OCI-LY3 (cell line): ENCODE measurements at regions not wholly inside any gene's neighbourhood (a gene's known extent, or its start where the extent isn't known, plus 50 kb on each side); places are given as distances from the start of the nearest gene placed in this dataset.

Experiments
- H2AFZ ChIP-seq: fragments of 200-600, 300-600 bp; shearing (Covaris generic); 2 replicates; pipeline ENCODE4 v1.6.0; 2014; ENCODE audit warnings: antibody characterized with exemption, low read depth, low read length
- H3K27ac ChIP-seq: fragments of 200-600, 300-600 bp; sonication (generic); 2 replicates; pipeline ENCODE4 v1.5.1; 2014; ENCODE audit warnings: mild to moderate bottlenecking, low read length, moderate library complexity, mixed read lengths
- H3K27me3 ChIP-seq: fragments of 200-600, 300-600 bp; sonication (generic); 2 replicates; pipeline ENCODE4 v1.6.1; 2014; ENCODE audit warnings: low read depth, low read length, mixed read lengths
- H3K36me3 ChIP-seq: fragments of 200-600, 300-600 bp; sonication (generic); replicated peaks from 2 replicates; pipeline ENCODE3; 2014; ENCODE audit warnings: low read depth, low read length, mixed read lengths
- H3K4me1 ChIP-seq: fragments of 300-600, 200-600 bp; sonication (generic); 2 replicates; pipeline ENCODE4 v1.6.1; 2014; ENCODE audit warnings: low read length, mixed read lengths
- H3K4me2 ChIP-seq: fragments of 200-600, 300-600 bp; sonication (generic); 2 replicates; pipeline ENCODE4 v1.6.1; 2014; ENCODE audit warnings: low read length, mixed read lengths
- H3K4me3 ChIP-seq: fragments of 300-600, 200-600 bp; sonication (generic); 2 replicates; pipeline ENCODE4 v1.5.1; 2014; ENCODE audit warnings: antibody characterized with exemption, mild to moderate bottlenecking, low read length, moderate library complexity
- H3K79me2 ChIP-seq: fragments of 300-600, 200-600 bp; shearing (Covaris generic); 2 replicates; pipeline ENCODE4 v1.6.1; 2014; ENCODE audit warnings: mild to moderate bottlenecking, low read length, mixed read lengths
- H3K9ac ChIP-seq: fragments of 300-600, 200-600 bp; shearing (Covaris generic); 2 replicates; pipeline ENCODE4 v1.6.0; 2014; ENCODE audit warnings: mild to moderate bottlenecking, low read length, moderate library complexity
- H3K9me3 ChIP-seq: fragments of 200-600, 300-600 bp; shearing (Covaris generic); 2 replicates; pipeline ENCODE4 v1.6.1; 2014; ENCODE audit warnings: low read length, mixed read lengths; ENCODE audit not compliant: insufficient read depth
- H4K20me1 ChIP-seq: fragments of 200-600, 300-600 bp; sonication (generic); 2 replicates; pipeline ENCODE4 v1.6.1; 2016; ENCODE audit warnings: low read length, mixed read lengths; ENCODE audit not compliant: insufficient read depth
- EZH2phosphoT487 ChIP-seq: fragments of 200-600 bp; shearing (Covaris generic); IDR thresholded peaks from 2 replicates; pipeline ENCODE4 v1.6.1; 2018; ENCODE audit warnings: antibody characterized with exemption, mixed run types, low read depth
- TF ChIP-seq, protein P1 (sequence below): fragments of 200-600, 300-600 bp; sonication (generic); IDR thresholded peaks from 2 replicates; pipeline ENCODE4 v1.5.1; 2014; ENCODE audit warnings: antibody characterized with exemption, low read length, low read depth

DNA sequence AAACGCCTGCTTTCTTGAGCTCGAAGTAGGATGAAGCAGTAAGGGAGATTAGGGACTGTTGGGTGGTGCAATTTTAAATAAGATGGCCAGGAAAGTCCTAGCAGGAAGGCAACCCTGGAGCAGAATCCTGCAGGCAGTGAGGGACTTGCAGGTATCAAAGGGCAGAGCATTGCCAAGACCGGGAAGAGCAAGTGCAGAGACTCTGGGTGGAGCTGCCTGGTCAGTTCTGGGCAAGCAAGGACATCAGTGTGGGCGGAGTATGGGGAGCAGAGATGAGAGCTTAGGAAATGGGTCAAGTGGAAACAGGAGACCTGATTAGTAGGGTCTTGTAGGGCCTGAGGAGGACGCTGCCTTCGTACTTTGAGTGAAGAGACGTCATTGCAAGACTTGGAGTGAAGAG, 64.4 kb upstream of the NCK2 start:
- Histone ChIP-seq H3K27me3 (peaks cover 13% of the 10 kb centered on the region; the same call in 1 of the 2 replicates), H4K20me1 (no peaks in the 10 kb centered on the region), H3K4me1 (no peaks in the 10 kb centered on the region), H3K9me3 (no peaks in the 10 kb centered on the region), H3K9ac (no peak overlapping the region), H3K79me2 (no peaks in the 10 kb centered on the region), H3K36me3 (no peaks in the 10 kb centered on the region), H3K4me3 (no peak overlapping the region), H3K27ac (no peak overlapping the region), H2AFZ (no peak overlapping the region), H3K4me2 (no peak overlapping the region)
- TF ChIP-seq EZH2phosphoT487, result no peak
- TF ChIP-seq, protein P1, sequence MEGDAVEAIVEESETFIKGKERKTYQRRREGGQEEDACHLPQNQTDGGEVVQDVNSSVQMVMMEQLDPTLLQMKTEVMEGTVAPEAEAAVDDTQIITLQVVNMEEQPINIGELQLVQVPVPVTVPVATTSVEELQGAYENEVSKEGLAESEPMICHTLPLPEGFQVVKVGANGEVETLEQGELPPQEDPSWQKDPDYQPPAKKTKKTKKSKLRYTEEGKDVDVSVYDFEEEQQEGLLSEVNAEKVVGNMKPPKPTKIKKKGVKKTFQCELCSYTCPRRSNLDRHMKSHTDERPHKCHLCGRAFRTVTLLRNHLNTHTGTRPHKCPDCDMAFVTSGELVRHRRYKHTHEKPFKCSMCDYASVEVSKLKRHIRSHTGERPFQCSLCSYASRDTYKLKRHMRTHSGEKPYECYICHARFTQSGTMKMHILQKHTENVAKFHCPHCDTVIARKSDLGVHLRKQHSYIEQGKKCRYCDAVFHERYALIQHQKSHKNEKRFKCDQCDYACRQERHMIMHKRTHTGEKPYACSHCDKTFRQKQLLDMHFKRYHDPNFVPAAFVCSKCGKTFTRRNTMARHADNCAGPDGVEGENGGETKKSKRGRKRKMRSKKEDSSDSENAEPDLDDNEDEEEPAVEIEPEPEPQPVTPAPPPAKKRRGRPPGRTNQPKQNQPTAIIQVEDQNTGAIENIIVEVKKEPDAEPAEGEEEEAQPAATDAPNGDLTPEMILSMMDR, result no peak

DNA sequence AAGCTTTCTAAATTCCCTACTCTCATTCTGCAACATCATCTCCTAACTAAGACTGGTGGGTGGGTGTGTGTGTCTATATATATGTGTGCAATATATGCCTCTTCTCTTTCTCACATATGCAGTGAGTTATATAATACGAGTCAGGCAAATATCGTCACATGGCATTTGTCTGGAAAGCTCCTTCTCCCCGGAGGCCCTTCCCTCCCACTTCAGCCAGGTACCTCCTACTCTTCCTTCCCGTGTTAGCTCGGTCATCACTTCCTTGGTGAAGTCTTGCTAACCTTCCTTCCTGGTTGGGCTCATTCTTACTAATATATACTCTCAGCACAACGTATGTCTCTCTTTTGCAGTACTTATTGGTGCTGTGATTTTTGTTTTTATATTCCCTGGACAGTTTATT, 66.4 kb upstream of the NCK2 start:
- H3K4me1 ChIP-seq, result no peaks in the 10 kb centered on the region
- H3K27ac ChIP-seq, result no peak overlapping the region
- no peak overlapping the region for H3K4me3 ChIP-seq
- no peak overlapping the region for H3K9ac ChIP-seq
- peaks cover 10% of the 10 kb centered on the region; the same call in 1 of the 2 replicates for H3K27me3 ChIP-seq
- no peaks in the 10 kb centered on the region for H3K36me3 ChIP-seq
- H4K20me1 ChIP-seq, result no peaks in the 10 kb centered on the region
- no peaks in the 10 kb centered on the region for H3K9me3 ChIP-seq
- no peak overlapping the region for H3K4me2 ChIP-seq
- no peak overlapping the region for H2AFZ ChIP-seq
- TF ChIP-seq, protein P1, result no peak
- no peaks in the 10 kb centered on the region for H3K79me2 ChIP-seq

DNA sequence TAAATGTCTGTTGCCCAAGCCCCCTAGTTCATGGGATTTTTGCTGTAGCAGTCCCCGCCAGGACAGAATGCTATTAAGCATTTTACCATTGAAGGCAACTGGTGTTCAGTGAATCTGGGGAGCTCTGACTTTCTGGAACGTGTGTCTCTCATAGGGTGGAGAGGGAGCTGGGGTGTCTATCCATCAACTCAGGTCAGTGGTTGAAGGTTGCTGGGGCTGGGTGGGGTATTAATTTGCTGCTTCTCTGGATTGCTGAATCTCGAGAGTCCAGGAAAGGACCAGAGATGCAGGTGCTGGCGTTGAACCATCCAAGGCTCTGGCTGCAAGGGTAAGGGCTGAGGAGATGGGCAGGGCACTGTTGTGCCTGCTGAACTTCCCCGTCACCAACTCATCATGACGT, 66.8 kb upstream of the NCK2 start:
- Histone ChIP-seq H2AFZ (no peak overlapping the region), H4K20me1 (no peaks in the 10 kb centered on the region), H3K79me2 (no peaks in the 10 kb centered on the region), H3K4me2 (no peak overlapping the region), H3K4me3 (no peak overlapping the region), H3K36me3 (no peaks in the 10 kb centered on the region), H3K27me3 (peaks cover 10% of the 10 kb centered on the region; the same call in 1 of the 2 replicates), H3K9me3 (no peaks in the 10 kb centered on the region), H3K9ac (no peak overlapping the region), H3K4me1 (no peaks in the 10 kb centered on the region), H3K27ac (no peak overlapping the region)
- TF ChIP-seq EZH2phosphoT487, result no peak
- TF ChIP-seq, protein P1, result no peak

DNA sequence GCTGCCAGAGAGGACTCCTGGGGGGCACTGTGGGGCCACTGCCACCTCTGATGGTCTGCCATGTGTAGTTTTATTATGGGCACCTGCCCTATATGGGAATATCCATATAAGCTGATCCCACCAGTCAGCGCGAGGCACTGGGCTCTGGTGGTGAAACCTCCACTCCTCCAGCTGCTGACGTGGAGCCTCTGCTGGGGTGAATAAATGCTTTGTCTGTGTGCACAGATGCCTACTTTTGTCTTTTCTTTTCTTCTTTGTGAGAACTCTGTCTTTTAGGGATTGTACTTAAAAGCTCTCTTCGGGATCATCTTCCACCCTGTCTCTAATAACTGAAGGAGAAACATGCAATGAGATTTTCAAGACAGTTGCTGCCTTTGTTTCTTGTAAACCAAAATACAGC, 68.9 kb upstream of the NCK2 start:
- Histone ChIP-seq H3K27ac (no peak overlapping the region), H3K9me3 (no peaks in the 10 kb centered on the region), H2AFZ (no peak overlapping the region), H3K4me2 (no peak overlapping the region), H3K79me2 (no peaks in the 10 kb centered on the region), H4K20me1 (no peaks in the 10 kb centered on the region), H3K9ac (no peak overlapping the region), H3K4me1 (no peaks in the 10 kb centered on the region), H3K27me3 (peaks cover 10% of the 10 kb centered on the region; the same call in 1 of the 2 replicates), H3K36me3 (no peaks in the 10 kb centered on the region), H3K4me3 (no peak overlapping the region)
- TF ChIP-seq, protein P1, result no peak
- no peak for TF ChIP-seq EZH2phosphoT487
